Transverse colon (tissue), 4 donors: ENCODE measurements at regions not wholly inside any gene's neighbourhood (a gene's known extent, or its start where the extent isn't known, plus 50 kb on each side); places are given as distances from the start of the nearest gene placed in this dataset.

ENCODE experiments used
- DNase-seq: peaks from one replicate; pipeline ENCODE4 v3.0.0-alpha.2; 2019
- H3K27ac ChIP-seq, 4 donors: fragments of 200-600 bp; sonication (generic); 2 replicates each; pipeline ENCODE4 v1.5.1; 2016 to 2018; ENCODE audit warnings: inconsistent platforms in 4 of 4
- H3K27me3 ChIP-seq: fragments of 200-600 bp; sonication (generic); 2 replicates; pipeline ENCODE4 v1.5.1; 2017; ENCODE audit warnings: inconsistent platforms
- H3K36me3 ChIP-seq, 4 donors: fragments of 200-600 bp; sonication (generic); 2 replicates each; pipeline ENCODE4 v1.5.1; 2017 to 2019; ENCODE audit warnings: inconsistent platforms in 4 of 4
- H3K4me1 ChIP-seq, 4 donors: fragments of 200-600 bp; sonication (generic); 2 replicates each; pipeline ENCODE4 v1.5.1; 2017 to 2020; ENCODE audit warnings: inconsistent platforms in 4 of 4
- H3K4me3 ChIP-seq, 4 donors: fragments of 200-600 bp; sonication (generic); 1 replicate in 1 of 4; 2 replicates in 3 of 4; pipeline versions ENCODE4 v1.5.1 to v1.6.1; 2017 to 2019; ENCODE audit warnings: inconsistent platforms in 4 of 4
- H3K9me3 ChIP-seq, 2 donors: fragments of 200-600 bp; sonication (generic); 2 replicates each; pipeline ENCODE4 v1.5.1; 2017 to 2019; ENCODE audit warnings: inconsistent platforms in 2 of 2
- CTCF ChIP-seq, 5 experiments: fragments of 200-600 bp in 3 of 5; fragments of 450-650 bp in 2 of 5; sonication (generic) in 3 of 5; IDR thresholded peaks; 1 replicate in 2 of 5; 2 replicates in 3 of 5; pipeline ENCODE4 v1.5.1; 2016 to 2017; ENCODE audit warnings: antibody characterized with exemption in 5 of 5, inconsistent platforms in 3 of 5, mild to moderate bottlenecking in 2 of 5, moderate library complexity in 1 of 5
- EP300 ChIP-seq: sonication (generic); formaldehyde crosslinking; IDR thresholded peaks from one replicate; pipeline ENCODE4 v1.6.1; 2017; ENCODE audit warnings: antibody characterized with exemption, low read depth
- POLR2A ChIP-seq: fragments of 450-650 bp; IDR thresholded peaks from one replicate; pipeline ENCODE4 v1.6.1; 2016; ENCODE audit warnings: antibody characterized with exemption, mild to moderate bottlenecking, moderate library complexity
- POLR2AphosphoS5 ChIP-seq, 3 donors: sonication (generic); formaldehyde crosslinking; IDR thresholded peaks; one replicate each; pipeline ENCODE4 v1.6.1; 2016; ENCODE audit warnings: antibody characterized with exemption in 3 of 3
- WGBS, 2 donors: methylation state at CpG; one replicate each; pipeline ENCODE4 v1.1.5; 2018; ENCODE audit warnings: low coverage in 1 of 2; 5-methylcytosine and 5-hydroxymethylcytosine counted together
- in situ Hi-C, 4 donors: fragments of 200-750 bp; cut with MboI; loops; one replicate each; pipeline versions ENCODE4 v1.15.0 to v1.15.1; 2017; ENCODE audit warnings: low sequenced_read_pairs in 3 of 4, low pct_ligation_motif_present in 1 of 4, low pct_unique_long_range_greater_than_20kb in 1 of 4
- intact Hi-C: fragments of 100-400 bp; cut with DNase I; formaldehyde crosslinking; loops from one replicate; pipeline ENCODE4 v1.15.1; 2023; ENCODE audit warnings: low total_unique reads

GRCh38 chr22:47276991-47277390, 514.5 kb downstream of the TBC1D22A start:
- no peak for DNase-seq
- TF ChIP-seq CTCF (IDR thresholded peaks at IDR 0.05) (no peak), POLR2AphosphoS5 (IDR thresholded peaks at IDR 0.05) (no peak), EP300 (no peak)

GRCh38 chr22:47276450-47276820, 514.0 kb downstream of the TBC1D22A start:
- Histone ChIP-seq H3K4me1 (no peaks in the 10 kb centered on the region), H3K27me3 (no peaks in the 10 kb centered on the region), H3K9me3 (no peaks in the 10 kb centered on the region), H3K4me3 (no peak overlapping the region), H3K36me3 (no peaks in the 10 kb centered on the region), H3K27ac (no peak overlapping the region)
- DNase-seq: no peak
- TF ChIP-seq POLR2AphosphoS5 (IDR thresholded peaks at IDR 0.05) (no peak), POLR2A (no peak), CTCF (IDR thresholded peaks at IDR 0.05) (no peak), EP300 (no peak)
- in situ Hi-C loops (no loop called here), intact Hi-C loops (no loop called here)
- 40 to 88% methylated on average over 1 to 9 of the region's 9 CpGs for WGBS, 2 donors

More at GRCh38 chr22:47276991-47277390, 514.5 kb downstream of the TBC1D22A start:
- H3K4me3 ChIP-seq: no peak overlapping the region
- H3K9me3 ChIP-seq: no peaks in the 10 kb centered on the region
- H3K27me3 ChIP-seq: no peaks in the 10 kb centered on the region
- 83% methylated on average over 13 of the region's 13 CpGs; no CpG with 5 or more reads in 1 of the 2 donors for WGBS, 2 donors
- H3K4me1 ChIP-seq: no peaks in the 10 kb centered on the region
- in situ Hi-C loops (no loop called here), intact Hi-C loops (no loop called here)
- no peaks in the 10 kb centered on the region for H3K36me3 ChIP-seq
- H3K27ac ChIP-seq: no peak overlapping the region

DNA sequence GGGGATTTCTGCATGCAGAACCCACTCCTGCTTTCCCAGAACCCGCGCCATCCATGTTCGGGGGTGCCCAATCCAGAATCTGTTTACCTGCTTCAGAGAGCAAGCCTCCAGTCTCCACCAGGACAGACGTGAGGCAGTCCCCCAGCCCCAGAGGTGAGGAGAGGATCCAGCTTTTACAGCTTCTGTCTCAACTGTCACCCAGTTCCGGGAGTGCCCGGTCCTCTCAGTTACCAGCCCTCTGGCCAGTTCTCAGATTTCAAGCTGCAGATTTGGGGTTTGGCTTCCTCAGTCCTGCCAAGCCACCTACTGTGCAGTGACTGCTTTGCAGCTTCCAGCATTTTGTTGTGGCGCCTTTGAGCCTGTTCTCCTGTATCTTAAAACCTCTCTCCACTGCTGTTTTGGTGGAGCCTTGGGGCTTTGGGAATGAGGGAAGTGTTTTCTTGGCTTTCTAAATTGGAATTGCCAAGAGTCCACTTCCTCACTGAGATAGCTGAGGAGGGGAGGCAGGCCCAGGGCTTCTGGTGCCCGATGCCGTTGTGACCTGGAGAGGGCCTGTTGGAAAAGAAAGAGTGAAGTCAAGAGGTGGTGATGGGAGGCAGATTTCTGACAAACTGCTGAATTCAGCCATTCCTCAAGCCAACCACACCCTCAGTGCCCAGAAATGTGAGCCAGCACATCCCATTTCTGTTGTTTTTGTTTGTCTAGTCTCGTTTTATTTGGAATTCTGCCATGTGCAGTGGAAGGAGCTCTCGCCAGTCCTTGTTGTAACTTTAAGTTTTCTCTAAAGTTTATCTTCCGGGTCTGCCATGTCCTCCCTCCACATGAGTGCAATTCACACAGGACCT, 513.4 kb downstream of the TBC1D22A start:
- Histone ChIP-seq H3K36me3 (no peaks in the 10 kb centered on the region), H3K4me1 (no peaks in the 10 kb centered on the region), H3K27ac (no peak overlapping the region), H3K4me3 (no peak overlapping the region), H3K27me3 (no peaks in the 10 kb centered on the region), H3K9me3 (peaks cover 0 to under 1% of the 10 kb centered on the region in 2 donors)
- DNase-seq: no peak
- WGBS, 2 donors: 37 to 64% methylated on average over 3 to 12 of the region's 12 CpGs
- TF ChIP-seq EP300 (no peak), POLR2A (no peak), POLR2AphosphoS5 (IDR thresholded peaks at IDR 0.05) (no peak), CTCF (IDR thresholded peaks at IDR 0.05) (no peak)
- in situ Hi-C loops (no loop called here), intact Hi-C loops (no loop called here)

DNA sequence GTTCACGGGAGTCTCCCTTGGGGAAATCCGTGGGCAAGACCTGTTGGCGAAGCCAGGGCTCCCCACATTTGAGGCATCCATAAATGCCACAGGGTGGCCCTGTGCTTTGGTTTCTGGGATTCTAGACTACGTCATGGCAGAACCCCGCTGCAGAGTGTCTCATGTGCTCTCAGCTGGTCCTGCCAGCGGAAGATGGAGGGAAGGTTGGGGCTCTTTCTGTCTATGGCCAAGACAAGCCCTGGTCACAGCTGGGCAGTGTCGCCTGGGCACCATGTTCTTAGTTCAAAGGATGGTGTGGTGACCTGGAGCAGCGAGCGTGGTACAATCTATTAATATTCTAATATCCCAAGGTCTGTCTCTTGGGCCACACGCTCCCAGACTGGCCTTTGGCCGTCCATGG, 511.7 kb downstream of the TBC1D22A start:
- H3K4me3 ChIP-seq: no peak overlapping the region
- no peaks in the 10 kb centered on the region for H3K27me3 ChIP-seq
- TF ChIP-seq POLR2A (no peak), POLR2AphosphoS5 (IDR thresholded peaks at IDR 0.05) (no peak), EP300 (no peak), CTCF (IDR thresholded peaks at IDR 0.05) (no peak)
- H3K9me3 ChIP-seq: peaks cover 0 to 3% of the 10 kb centered on the region in 2 donors
- no peaks in the 10 kb centered on the region for H3K4me1 ChIP-seq
- intact Hi-C loops (no loop called here), in situ Hi-C loops (no loop called here)
- no peak overlapping the region for H3K27ac ChIP-seq
- DNase-seq: no peak
- no peaks in the 10 kb centered on the region for H3K36me3 ChIP-seq
- 87% methylated on average over 11 of the region's 11 CpGs; no CpG with 5 or more reads in 1 of the 2 donors for WGBS, 2 donors
